HCEC 1CT (cell line): ENCODE measurements at regions not wholly inside any gene's neighbourhood (a gene's known extent, or its start where the extent isn't known, plus 50 kb on each side); places are given as distances from the start of the nearest gene placed in this dataset.

Source experiments
- DNase-seq: peaks from one replicate; pipeline ENCODE4 v3.0.0-alpha.2; 2017

GRCh38 chr5:136682986-136683385, 317.6 kb upstream of the TRPC7 start:
- DNase-seq = no peak

GRCh38 chr5:136679233-136679632, 313.9 kb upstream of the TRPC7 start:
- DNase-seq = no peak

GRCh38 chr5:136677217-136677616, 311.9 kb upstream of the TRPC7 start:
- DNase-seq = no peak

GRCh38 chr5:136676685-136677084, 311.3 kb upstream of the TRPC7 start:
- no peak for DNase-seq

GRCh38 chr5:136675769-136676168, 310.4 kb upstream of the TRPC7 start:
- DNase-seq = no peak

- no peak for DNase-seq
Observed at GRCh38 chr5:136674178-136674577, 308.8 kb upstream of the TRPC7 start.

- no peak for DNase-seq
Observed at GRCh38 chr5:136667789-136668188, 302.4 kb upstream of the TRPC7 start.

- DNase-seq = no peak
Observed at GRCh38 chr5:136666970-136667620, 301.8 kb upstream of the TRPC7 start.

GRCh38 chr5:136665331-136665730, 300.0 kb upstream of the TRPC7 start:
- DNase-seq = no peak

GRCh38 chr5:136661026-136661425, 295.7 kb upstream of the TRPC7 start:
- no peak for DNase-seq

- DNase-seq = no peak
Observed at GRCh38 chr5:136656811-136657210, 291.5 kb upstream of the TRPC7 start.

GRCh38 chr5:136655468-136655867, 290.1 kb upstream of the TRPC7 start:
- DNase-seq = no peak

GRCh38 chr5:136646915-136647314, 281.6 kb upstream of the TRPC7 start:
- DNase-seq = no peak

- no peak for DNase-seq
Observed at GRCh38 chr5:136642976-136643375, 277.6 kb upstream of the TRPC7 start.

GRCh38 chr5:136639616-136640015, 274.3 kb upstream of the TRPC7 start:
- DNase-seq = no peak

- no peak for DNase-seq
Observed at GRCh38 chr5:136638084-136638483, 272.7 kb upstream of the TRPC7 start.

GRCh38 chr5:136636001-136636400, 270.7 kb upstream of the TRPC7 start:
- DNase-seq = no peak

- DNase-seq = no peak
Observed at GRCh38 chr5:136631186-136631585, 265.8 kb upstream of the TRPC7 start.

GRCh38 chr5:136629125-136629792, 263.9 kb upstream of the TRPC7 start:
- DNase-seq = no peak

GRCh38 chr5:136626531-136626930, 261.2 kb upstream of the TRPC7 start:
- DNase-seq = no peak

- no peak for DNase-seq
Observed at GRCh38 chr5:136622747-136623146, 257.4 kb upstream of the TRPC7 start.

- DNase-seq = no peak
Observed at GRCh38 chr5:136621743-136622142, 256.4 kb upstream of the TRPC7 start.

- no peak for DNase-seq
Observed at GRCh38 chr5:136620621-136621020, 255.3 kb upstream of the TRPC7 start.

- no peak for DNase-seq
Observed at GRCh38 chr5:136620016-136620419, 254.7 kb upstream of the TRPC7 start.

- no peak for DNase-seq
Observed at GRCh38 chr5:136619556-136619955, 254.2 kb upstream of the TRPC7 start.
